IPS-15b (cell line): ENCODE measurements at regions not wholly inside any gene's neighbourhood (a gene's known extent, or its start where the extent isn't known, plus 50 kb on each side); places are given as distances from the start of the nearest gene placed in this dataset.

Experiments
- H3K27me3 ChIP-seq: one replicate; pipeline ENCODE4 v1.6.1; 2013; ENCODE audit warnings: low read length; ENCODE audit not compliant: control insufficient read depth, insufficient read depth
- H3K36me3 ChIP-seq: one replicate; pipeline ENCODE4 v1.6.1; 2013; ENCODE audit warnings: low read length; ENCODE audit not compliant: control insufficient read depth, insufficient read depth
- H3K4me1 ChIP-seq: one replicate; pipeline ENCODE4 v1.6.1; 2013; ENCODE audit warnings: mild to moderate bottlenecking, low read length; ENCODE audit not compliant: control insufficient read depth, insufficient read depth
- H3K4me3 ChIP-seq: one replicate; pipeline ENCODE4 v1.5.1; 2013; ENCODE audit warnings: low read depth, low read length
- H3K9ac ChIP-seq: one replicate; pipeline ENCODE4 v1.6.1; 2013; ENCODE audit warnings: low read depth, mild to moderate bottlenecking, low read length
- H3K9me3 ChIP-seq: one replicate; pipeline ENCODE4 v1.6.1; 2013; ENCODE audit warnings: mild to moderate bottlenecking, low read length; ENCODE audit not compliant: control insufficient read depth, insufficient read depth

- no peaks in the 10 kb centered on the region for H3K36me3 ChIP-seq
- H3K9ac ChIP-seq, result no peak overlapping the region
- H3K4me1 ChIP-seq, result no peaks in the 10 kb centered on the region
- no peak overlapping the region for H3K4me3 ChIP-seq
- no peaks in the 10 kb centered on the region for H3K9me3 ChIP-seq
- H3K27me3 ChIP-seq, result no peaks in the 10 kb centered on the region
Observed at GRCh38 chr13:107117327-107118012, 549.5 kb upstream of the ARGLU1 start.

- H3K9ac ChIP-seq, result no peak overlapping the region
- H3K9me3 ChIP-seq, result no peaks in the 10 kb centered on the region
- H3K36me3 ChIP-seq, result no peaks in the 10 kb centered on the region
- H3K4me3 ChIP-seq, result no peak overlapping the region
- H3K27me3 ChIP-seq, result no peaks in the 10 kb centered on the region
- no peaks in the 10 kb centered on the region for H3K4me1 ChIP-seq
Observed at GRCh38 chr13:107113387-107113786, 545.5 kb upstream of the ARGLU1 start.

- no peak overlapping the region for H3K9ac ChIP-seq
- no peaks in the 10 kb centered on the region for H3K27me3 ChIP-seq
- H3K9me3 ChIP-seq, result no peaks in the 10 kb centered on the region
- no peaks in the 10 kb centered on the region for H3K4me1 ChIP-seq
- no peaks in the 10 kb centered on the region for H3K36me3 ChIP-seq
- H3K4me3 ChIP-seq, result no peak overlapping the region
Observed at GRCh38 chr13:107111248-107111647, 543.3 kb upstream of the ARGLU1 start.

DNA sequence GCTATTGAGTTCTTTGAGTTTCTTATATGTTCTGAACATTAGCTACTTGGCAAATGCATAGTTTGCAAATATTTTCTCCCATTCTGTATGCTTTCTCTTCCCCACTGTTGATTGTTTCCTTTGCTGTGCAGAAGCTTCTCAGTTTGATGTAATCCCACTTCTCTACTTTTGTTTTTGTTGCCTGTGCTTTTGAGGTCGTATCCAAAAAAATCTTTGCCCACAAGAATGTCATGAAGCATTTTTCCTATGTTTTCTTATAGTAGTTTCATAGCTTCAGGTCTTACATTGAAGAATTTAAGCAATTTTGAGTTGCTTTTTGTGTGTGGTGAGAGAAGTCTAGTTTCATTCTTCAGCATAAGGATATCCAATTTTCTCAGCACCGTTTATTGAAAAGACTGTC is 536.7 kb upstream of the ARGLU1 start:
- no peaks in the 10 kb centered on the region for H3K27me3 ChIP-seq
- H3K4me1 ChIP-seq, result no peaks in the 10 kb centered on the region
- no peaks in the 10 kb centered on the region for H3K9me3 ChIP-seq
- H3K9ac ChIP-seq, result no peak overlapping the region
- no peaks in the 10 kb centered on the region for H3K36me3 ChIP-seq
- H3K4me3 ChIP-seq, result no peak overlapping the region

GRCh38 chr13:107102676-107103075 is 534.7 kb upstream of the ARGLU1 start:
- H3K4me3 ChIP-seq, result no peak overlapping the region
- H3K4me1 ChIP-seq, result no peaks in the 10 kb centered on the region
- H3K9ac ChIP-seq, result no peak overlapping the region
- no peaks in the 10 kb centered on the region for H3K9me3 ChIP-seq
- H3K36me3 ChIP-seq, result no peaks in the 10 kb centered on the region
- no peaks in the 10 kb centered on the region for H3K27me3 ChIP-seq

GRCh38 chr13:107099661-107100060 is 531.7 kb upstream of the ARGLU1 start:
- no peak overlapping the region for H3K4me3 ChIP-seq
- no peaks in the 10 kb centered on the region for H3K27me3 ChIP-seq
- H3K4me1 ChIP-seq, result no peaks in the 10 kb centered on the region
- H3K9me3 ChIP-seq, result no peaks in the 10 kb centered on the region
- no peak overlapping the region for H3K9ac ChIP-seq
- no peaks in the 10 kb centered on the region for H3K36me3 ChIP-seq

DNA sequence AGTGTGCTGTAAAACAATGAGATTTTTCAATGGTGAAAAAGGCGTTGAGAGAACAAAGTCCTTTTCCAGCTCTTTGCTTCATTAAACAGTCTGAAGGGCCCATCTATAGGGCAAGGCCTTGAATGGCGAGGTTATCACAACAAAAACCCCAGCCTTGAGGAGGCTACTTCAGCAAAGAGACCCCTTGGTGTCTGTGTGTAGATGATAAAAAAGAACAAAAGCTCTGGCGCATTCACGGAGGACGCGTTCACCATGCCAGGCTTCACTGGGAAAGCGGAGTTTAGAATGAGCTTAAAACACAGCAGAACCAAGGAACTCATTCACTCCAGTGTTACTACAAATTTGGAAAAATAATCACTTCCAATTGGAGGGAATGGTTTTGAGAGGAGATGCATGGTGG is 530.0 kb upstream of the ARGLU1 start:
- no peaks in the 10 kb centered on the region for H3K4me1 ChIP-seq
- no peaks in the 10 kb centered on the region for H3K27me3 ChIP-seq
- H3K36me3 ChIP-seq, result no peaks in the 10 kb centered on the region
- H3K4me3 ChIP-seq, result no peak overlapping the region
- H3K9ac ChIP-seq, result no peak overlapping the region
- H3K9me3 ChIP-seq, result no peaks in the 10 kb centered on the region

- Histone ChIP-seq H3K9me3 (no peaks in the 10 kb centered on the region), H3K4me1 (no peaks in the 10 kb centered on the region), H3K27me3 (no peaks in the 10 kb centered on the region), H3K9ac (no peak overlapping the region), H3K4me3 (no peak overlapping the region), H3K36me3 (no peaks in the 10 kb centered on the region)
Observed at GRCh38 chr13:107095876-107096275, 527.9 kb upstream of the ARGLU1 start.

DNA sequence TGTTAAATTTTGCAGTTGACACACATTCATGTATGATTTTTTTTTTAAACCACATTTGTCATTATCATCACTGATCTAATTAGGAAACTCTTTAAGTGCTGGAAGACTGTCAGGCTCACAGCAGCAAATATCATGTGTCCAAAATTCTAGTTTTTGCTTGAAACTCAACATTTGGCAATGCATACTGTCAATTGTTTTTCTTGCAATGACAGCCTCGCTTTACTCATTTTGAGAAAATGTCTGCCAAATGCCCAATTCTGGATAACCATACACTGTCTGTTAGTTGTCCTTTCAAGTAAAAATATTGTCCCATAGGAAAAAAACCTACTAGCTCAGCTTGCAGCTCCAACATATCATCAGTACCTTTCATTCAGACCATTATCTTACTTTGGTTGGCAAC is 523.9 kb upstream of the ARGLU1 start:
- no peaks in the 10 kb centered on the region for H3K27me3 ChIP-seq
- no peaks in the 10 kb centered on the region for H3K9me3 ChIP-seq
- H3K36me3 ChIP-seq, result no peaks in the 10 kb centered on the region
- no peak overlapping the region for H3K4me3 ChIP-seq
- H3K9ac ChIP-seq, result no peak overlapping the region
- H3K4me1 ChIP-seq, result no peaks in the 10 kb centered on the region

DNA sequence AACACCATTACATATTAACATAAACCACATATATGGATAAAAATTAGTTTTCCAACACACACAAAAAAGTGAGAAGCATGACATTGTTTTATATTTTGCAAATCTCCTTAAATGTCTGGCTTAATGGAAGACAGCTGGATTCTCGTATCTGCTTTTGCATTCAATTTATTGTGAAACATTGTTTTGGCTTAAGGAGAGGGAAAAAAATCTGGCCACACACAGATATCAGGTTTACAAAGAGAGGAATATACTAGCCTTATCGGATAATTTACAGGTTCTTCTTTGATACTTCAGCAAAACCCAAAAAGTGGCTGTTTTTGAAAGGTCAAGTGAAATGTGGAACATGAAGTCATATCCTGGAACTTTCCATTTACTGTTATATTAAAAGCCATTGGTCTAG is 523.5 kb upstream of the ARGLU1 start:
- Histone ChIP-seq H3K4me1 (no peaks in the 10 kb centered on the region), H3K36me3 (no peaks in the 10 kb centered on the region), H3K9ac (no peak overlapping the region), H3K9me3 (no peaks in the 10 kb centered on the region), H3K27me3 (no peaks in the 10 kb centered on the region), H3K4me3 (no peak overlapping the region)

DNA sequence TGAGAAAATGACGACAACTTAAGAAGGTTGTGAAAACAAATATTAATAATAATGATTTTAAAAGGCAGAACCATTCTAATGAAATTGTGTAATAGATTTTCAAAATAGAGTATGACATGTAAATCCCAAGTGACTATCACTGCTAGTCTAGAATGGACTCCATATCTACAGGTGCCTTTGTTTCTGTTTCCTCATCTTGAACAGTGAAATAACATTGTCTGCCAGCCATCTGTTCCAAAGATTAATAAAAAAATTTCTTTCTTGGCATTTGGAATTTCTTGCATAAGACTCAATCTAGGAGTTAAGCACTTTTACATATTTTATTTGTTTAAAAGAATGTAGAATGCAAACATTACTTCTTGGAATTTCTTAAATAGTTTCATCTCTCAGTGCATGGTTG is 520.1 kb upstream of the ARGLU1 start:
- no peak overlapping the region for H3K9ac ChIP-seq
- H3K9me3 ChIP-seq, result no peaks in the 10 kb centered on the region
- no peak overlapping the region for H3K4me3 ChIP-seq
- no peaks in the 10 kb centered on the region for H3K36me3 ChIP-seq
- no peaks in the 10 kb centered on the region for H3K4me1 ChIP-seq
- H3K27me3 ChIP-seq, result no peaks in the 10 kb centered on the region

GRCh38 chr13:107079423-107080049 is 511.6 kb upstream of the ARGLU1 start:
- Histone ChIP-seq H3K4me3 (no peak overlapping the region), H3K27me3 (no peaks in the 10 kb centered on the region), H3K9ac (no peak overlapping the region), H3K4me1 (no peaks in the 10 kb centered on the region), H3K9me3 (no peaks in the 10 kb centered on the region), H3K36me3 (no peaks in the 10 kb centered on the region)
